Testis (tissue), 2 donors: ENCODE measurements at regions not wholly inside any gene's neighbourhood (a gene's known extent, or its start where the extent isn't known, plus 50 kb on each side); places are given as distances from the start of the nearest gene placed in this dataset.

Source experiments
- DNase-seq: peaks from one replicate; pipeline ENCODE4 v3.0.0-alpha.2; 2019
- H3K27ac ChIP-seq, 2 donors: fragments of 200-600 bp; sonication (generic); one replicate each; pipeline ENCODE4 v1.5.1; 2019
- H3K27me3 ChIP-seq: fragments of 200-600 bp; sonication (generic); one replicate; pipeline ENCODE4 v1.5.1; 2019
- H3K36me3 ChIP-seq: fragments of 200-600 bp; sonication (generic); one replicate; pipeline ENCODE4 v1.5.1; 2017; ENCODE audit warnings: low read depth; ENCODE audit errors: missing control alignments
- H3K4me1 ChIP-seq: fragments of 200-600 bp; sonication (generic); one replicate; pipeline ENCODE4 v1.5.1; 2019
- H3K4me3 ChIP-seq, 2 donors: fragments of 200-600 bp; sonication (generic); one replicate each; pipeline ENCODE4 v1.5.1; 2017 to 2019
- H3K9me3 ChIP-seq: fragments of 200-600 bp; sonication (generic); one replicate; pipeline ENCODE4 v1.5.1; 2017
- POLR2A ChIP-seq: fragments of 450-650 bp; IDR thresholded peaks from one replicate; pipeline ENCODE4 v1.6.1; 2017; ENCODE audit warnings: antibody characterized with exemption, mild to moderate bottlenecking, moderate library complexity
- WGBS, 2 donors: methylation state at CpG; one replicate each; pipeline ENCODE4 v1.1.5; 2018; 5-methylcytosine and 5-hydroxymethylcytosine counted together
- intact Hi-C: fragments of 100-400 bp; cut with DNase I; formaldehyde crosslinking; loops from one replicate; pipeline ENCODE4 v1.15.1; 2023; ENCODE audit warnings: low total_unique reads
- TF ChIP-seq, protein P1 (sequence below), 3 experiments: fragments of 450-650 bp in 2 of 3; fragments of 200-600 bp in 1 of 3; sonication (generic) in 1 of 3; IDR thresholded peaks; one replicate each; pipeline ENCODE4 v1.5.1; 2016 to 2019; ENCODE audit warnings: antibody characterized with exemption in 3 of 3, mild to moderate bottlenecking in 2 of 3, moderate library complexity in 1 of 3

DNA sequence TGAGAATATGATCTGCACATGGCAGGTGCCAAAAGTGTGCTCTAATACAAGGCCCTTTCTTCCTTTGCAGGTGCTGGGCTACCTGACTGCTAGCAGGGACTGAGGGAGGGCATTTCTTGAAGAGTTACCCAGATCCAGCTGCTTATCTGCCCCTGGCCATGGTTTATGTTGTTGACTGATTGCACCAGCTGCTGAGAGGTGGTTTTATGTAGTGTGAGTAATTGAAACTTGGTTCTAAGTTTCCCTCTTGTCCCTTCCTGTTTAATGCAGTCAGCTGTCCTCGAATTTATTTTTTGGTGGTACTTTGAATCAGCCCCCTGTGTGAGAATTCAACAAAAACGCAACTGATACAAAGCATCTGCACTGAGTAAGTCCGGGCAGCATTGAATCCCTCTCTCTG lies 288.3 kb upstream of the C2CD4B start:
- H3K27ac ChIP-seq: no peak overlapping the region
- H3K4me3 ChIP-seq: no peak overlapping the region
- TF ChIP-seq, protein P1, sequence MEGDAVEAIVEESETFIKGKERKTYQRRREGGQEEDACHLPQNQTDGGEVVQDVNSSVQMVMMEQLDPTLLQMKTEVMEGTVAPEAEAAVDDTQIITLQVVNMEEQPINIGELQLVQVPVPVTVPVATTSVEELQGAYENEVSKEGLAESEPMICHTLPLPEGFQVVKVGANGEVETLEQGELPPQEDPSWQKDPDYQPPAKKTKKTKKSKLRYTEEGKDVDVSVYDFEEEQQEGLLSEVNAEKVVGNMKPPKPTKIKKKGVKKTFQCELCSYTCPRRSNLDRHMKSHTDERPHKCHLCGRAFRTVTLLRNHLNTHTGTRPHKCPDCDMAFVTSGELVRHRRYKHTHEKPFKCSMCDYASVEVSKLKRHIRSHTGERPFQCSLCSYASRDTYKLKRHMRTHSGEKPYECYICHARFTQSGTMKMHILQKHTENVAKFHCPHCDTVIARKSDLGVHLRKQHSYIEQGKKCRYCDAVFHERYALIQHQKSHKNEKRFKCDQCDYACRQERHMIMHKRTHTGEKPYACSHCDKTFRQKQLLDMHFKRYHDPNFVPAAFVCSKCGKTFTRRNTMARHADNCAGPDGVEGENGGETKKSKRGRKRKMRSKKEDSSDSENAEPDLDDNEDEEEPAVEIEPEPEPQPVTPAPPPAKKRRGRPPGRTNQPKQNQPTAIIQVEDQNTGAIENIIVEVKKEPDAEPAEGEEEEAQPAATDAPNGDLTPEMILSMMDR (IDR thresholded peaks at IDR 0.05): no peak
- no peak for TF ChIP-seq POLR2A
- no peaks in the 10 kb centered on the region for H3K9me3 ChIP-seq
- no peak for DNase-seq
- H3K4me1 ChIP-seq: no peaks in the 10 kb centered on the region
- intact Hi-C loops: no loop called here
- H3K27me3 ChIP-seq: no peaks in the 10 kb centered on the region
- no peaks in the 10 kb centered on the region for H3K36me3 ChIP-seq
- 82 to 89% methylated on average over 3 of the region's 3 CpGs for WGBS, 2 donors

DNA sequence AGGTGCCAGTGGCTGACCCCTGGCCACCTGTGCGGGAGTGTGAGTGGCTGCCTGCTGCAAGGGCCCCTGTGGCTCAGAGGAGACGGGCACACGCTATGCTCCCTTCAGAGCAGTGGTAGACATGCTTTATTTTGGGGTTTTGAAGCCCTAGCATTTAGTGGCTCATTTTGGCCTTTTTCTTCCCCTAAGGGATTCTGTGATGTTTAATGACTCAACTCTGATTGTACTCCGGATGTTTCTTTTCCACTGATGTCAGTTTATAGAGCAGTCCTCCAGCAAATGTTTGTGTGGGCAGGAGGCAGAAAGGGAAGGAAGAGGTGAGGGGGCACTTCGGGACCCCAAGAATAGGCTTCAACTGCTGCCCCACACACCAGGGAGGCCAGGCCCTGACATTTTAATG lies 288.9 kb upstream of the C2CD4B start:
- intact Hi-C loops: no loop called here

DNA sequence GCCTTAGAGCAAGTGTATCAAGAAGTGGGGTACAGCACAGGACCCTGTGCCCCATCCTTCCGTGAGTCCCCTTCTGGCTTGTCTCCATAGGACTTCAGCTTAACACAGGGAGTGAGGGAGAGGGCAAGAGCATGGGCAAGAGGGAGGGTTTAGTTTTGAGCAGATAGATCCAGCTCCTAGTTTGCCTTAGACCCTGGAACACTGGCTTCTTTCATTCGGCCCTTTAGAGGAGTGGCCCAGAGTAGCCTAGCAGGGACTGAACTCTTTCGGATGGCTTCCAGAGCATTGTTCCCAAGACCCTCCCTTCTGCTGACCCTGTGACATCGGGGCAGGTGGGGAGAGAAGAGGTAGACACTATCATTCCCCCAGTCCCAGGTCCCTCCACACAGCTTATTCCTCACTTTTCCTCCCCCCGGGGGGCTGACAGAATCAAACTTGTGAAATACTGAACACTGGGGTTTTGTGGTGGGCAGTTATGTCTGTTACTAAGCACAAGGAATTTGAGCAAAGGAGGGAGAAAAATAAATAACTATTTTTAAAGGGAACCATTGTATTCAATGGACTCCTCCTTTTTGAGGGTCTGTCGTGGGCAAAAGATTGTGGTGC lies 289.6 kb upstream of the C2CD4B start:
- DNase-seq: no peak
- TF ChIP-seq POLR2A: no peak
- TF ChIP-seq, protein P1 (IDR thresholded peaks at IDR 0.05): no peak
- 67 to 83% methylated on average over 5 to 6 of the region's 6 CpGs for WGBS, 2 donors
- intact Hi-C loops: no loop called here
- Histone ChIP-seq H3K36me3 (no peaks in the 10 kb centered on the region), H3K9me3 (no peaks in the 10 kb centered on the region), H3K4me1 (no peaks in the 10 kb centered on the region), H3K27ac (no peak overlapping the region), H3K27me3 (no peaks in the 10 kb centered on the region), H3K4me3 (no peak overlapping the region)

More for the DNA sequence above, 288.9 kb upstream of the C2CD4B start:
- no peaks in the 10 kb centered on the region for H3K4me1 ChIP-seq
- TF ChIP-seq, protein P1 (IDR thresholded peaks at IDR 0.05): no peak
- TF ChIP-seq POLR2A: no peak
- H3K27me3 ChIP-seq: no peaks in the 10 kb centered on the region
- no peak overlapping the region for H3K27ac ChIP-seq
- no peaks in the 10 kb centered on the region for H3K36me3 ChIP-seq
- DNase-seq: no peak
- 84 to 92% methylated on average over 5 of the region's 5 CpGs for WGBS, 2 donors
- H3K9me3 ChIP-seq: no peaks in the 10 kb centered on the region
- no peak overlapping the region for H3K4me3 ChIP-seq

DNA sequence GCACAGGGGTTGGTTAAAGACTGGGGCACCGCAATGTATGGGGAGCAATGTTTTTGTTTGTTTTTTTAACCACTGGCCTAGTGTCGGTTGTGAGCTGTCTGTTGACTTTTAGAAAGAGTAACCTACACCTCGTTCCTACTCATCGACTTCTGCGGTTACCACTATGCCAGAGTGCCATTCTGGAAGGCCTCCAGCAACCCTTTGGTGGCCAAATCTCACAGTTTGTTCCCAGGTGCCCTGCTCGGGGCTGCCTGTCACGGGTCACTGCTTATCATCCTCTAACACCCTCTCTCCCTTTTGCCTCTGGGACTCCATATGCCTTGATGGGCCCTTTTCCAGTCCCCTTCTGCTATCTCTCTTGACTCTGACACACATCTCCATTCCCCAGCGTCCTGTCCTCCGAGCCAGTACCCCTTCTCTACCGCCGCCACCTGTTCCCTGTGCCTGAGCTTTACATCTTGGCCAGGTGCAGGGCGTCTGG lies 290.4 kb upstream of the C2CD4B start:
- Histone ChIP-seq H3K27me3 (no peaks in the 10 kb centered on the region), H3K4me1 (no peaks in the 10 kb centered on the region), H3K27ac (no peak overlapping the region), H3K4me3 (no peak overlapping the region), H3K36me3 (no peaks in the 10 kb centered on the region), H3K9me3 (no peaks in the 10 kb centered on the region)
- WGBS, 2 donors: 90 to 93% methylated on average over 11 of the region's 12 CpGs
- no peak for DNase-seq
- no peak for TF ChIP-seq POLR2A
- TF ChIP-seq, protein P1 (IDR thresholded peaks at IDR 0.05): no peak
- intact Hi-C loops: no loop called here
